HUES6 (cell line): ENCODE measurements at regions not wholly inside any gene's neighbourhood (a gene's known extent, or its start where the extent isn't known, plus 50 kb on each side); places are given as distances from the start of the nearest gene placed in this dataset.
"Not testable (repeated sequence)": the region's sequence is repeated elsewhere in the genome, so short reads cannot be mapped to it uniquely, and the experiment has no call there.

ENCODE experiments used
- H3K27ac ChIP-seq: 2 replicates; pipeline ENCODE4 v1.7.0; 2013; ENCODE audit warnings: low read depth, mild to moderate bottlenecking, low read length, inconsistent platforms
- H3K27me3 ChIP-seq: 2 replicates; pipeline ENCODE4 v1.6.1; 2013; ENCODE audit warnings: low read length; ENCODE audit not compliant: control insufficient read depth, insufficient read depth
- H3K36me3 ChIP-seq: 2 replicates; pipeline ENCODE4 v1.6.1; 2013; ENCODE audit warnings: low read length; ENCODE audit not compliant: control insufficient read depth, insufficient read depth
- H3K4me1 ChIP-seq: 2 replicates; pipeline ENCODE4 v1.6.1; 2013; ENCODE audit warnings: low read length; ENCODE audit not compliant: control insufficient read depth, insufficient read depth
- H3K4me3 ChIP-seq: 2 replicates; pipeline ENCODE4 v1.5.1; 2013; ENCODE audit warnings: low read depth, low read length
- H3K9ac ChIP-seq: one replicate; pipeline ENCODE4 v1.6.1; 2013; ENCODE audit warnings: mild to moderate bottlenecking, low read length
- H3K9me3 ChIP-seq: 2 replicates; pipeline ENCODE4 v1.6.1; 2013; ENCODE audit warnings: low read depth, low read length; ENCODE audit not compliant: control insufficient read depth, insufficient read depth

DNA sequence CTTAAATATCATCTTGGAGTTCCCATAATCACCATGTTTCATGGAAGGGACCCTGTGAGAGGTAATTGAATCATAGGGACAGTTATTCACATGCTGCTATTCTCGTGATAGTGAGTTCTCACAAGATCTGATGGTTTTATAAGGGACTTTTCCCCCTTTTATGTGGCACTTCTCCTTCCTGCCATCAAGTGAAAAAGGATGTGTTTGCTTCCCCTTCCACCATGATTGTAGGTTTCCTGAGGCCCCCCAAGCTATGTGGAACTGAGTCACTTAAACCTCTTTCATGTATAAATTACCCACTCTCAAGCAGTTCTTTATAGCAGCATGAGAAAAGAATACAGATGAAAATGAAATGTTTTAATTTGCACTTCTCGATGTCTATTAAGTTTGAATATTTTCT, 112.0 kb downstream of the ZNF648 start:
- Histone ChIP-seq H3K4me3 (no peak overlapping the region), H3K4me1 (no peaks in the 10 kb centered on the region), H3K27ac (no peak overlapping the region)

DNA sequence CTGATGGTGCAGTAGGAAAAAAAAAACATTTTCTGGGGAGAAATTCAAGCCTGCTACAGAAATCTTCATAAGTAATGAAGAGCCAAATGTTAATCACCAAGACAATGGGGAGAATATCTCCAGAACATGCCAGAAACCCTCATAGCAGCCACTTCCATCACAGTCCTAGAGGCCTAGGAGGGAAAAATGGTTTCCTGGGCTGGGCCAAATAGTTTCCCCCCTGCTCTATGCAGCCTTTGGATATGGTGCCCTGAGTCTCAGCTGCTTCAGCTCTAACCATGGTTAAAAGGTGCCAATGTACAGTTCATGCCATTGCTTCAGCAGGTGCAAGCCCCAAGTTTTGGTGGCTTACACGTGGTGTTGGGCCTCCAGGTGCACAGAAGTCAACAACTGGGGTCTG, 113.1 kb downstream of the ZNF648 start:
- no peaks in the 10 kb centered on the region for H3K36me3 ChIP-seq
- H3K9me3 ChIP-seq: peaks cover 16% of the 10 kb centered on the region
- H3K4me1 ChIP-seq: no peaks in the 10 kb centered on the region
- no peak overlapping the region for H3K9ac ChIP-seq
- no peak overlapping the region for H3K27ac ChIP-seq
- H3K4me3 ChIP-seq: no peak overlapping the region
- no peaks in the 10 kb centered on the region for H3K27me3 ChIP-seq

More for the DNA sequence above, 112.0 kb downstream of the ZNF648 start:
- Histone ChIP-seq H3K9me3 (peaks cover 16% of the 10 kb centered on the region), H3K9ac (no peak overlapping the region), H3K36me3 (no peaks in the 10 kb centered on the region), H3K27me3 (no peaks in the 10 kb centered on the region)

DNA sequence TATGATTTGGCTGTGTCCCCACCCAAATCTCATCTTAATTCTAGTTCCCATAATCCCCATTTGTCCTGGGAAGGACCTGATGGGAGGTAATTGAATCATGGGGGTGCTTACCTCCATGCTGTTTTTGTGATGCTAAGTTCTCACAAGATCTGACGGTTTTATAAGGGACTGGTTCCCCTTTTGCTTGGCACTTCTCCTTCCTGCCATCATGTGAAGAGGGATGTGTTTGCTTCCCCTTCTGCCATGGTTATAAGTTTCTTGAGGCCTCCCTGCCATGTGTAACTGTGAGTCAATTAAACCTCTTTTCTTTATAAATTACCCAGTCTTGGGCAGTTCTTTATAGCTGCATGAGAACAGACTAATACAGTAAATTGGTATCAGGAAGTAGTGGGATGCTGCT, 114.1 kb downstream of the ZNF648 start:
- no peak overlapping the region for H3K4me3 ChIP-seq
- no peaks in the 10 kb centered on the region for H3K4me1 ChIP-seq
- no peaks in the 10 kb centered on the region for H3K27me3 ChIP-seq
- no peak overlapping the region for H3K27ac ChIP-seq
- no peaks in the 10 kb centered on the region for H3K36me3 ChIP-seq
- H3K9ac ChIP-seq: no peak overlapping the region
- H3K9me3 ChIP-seq: peaks cover 16% of the 10 kb centered on the region

DNA sequence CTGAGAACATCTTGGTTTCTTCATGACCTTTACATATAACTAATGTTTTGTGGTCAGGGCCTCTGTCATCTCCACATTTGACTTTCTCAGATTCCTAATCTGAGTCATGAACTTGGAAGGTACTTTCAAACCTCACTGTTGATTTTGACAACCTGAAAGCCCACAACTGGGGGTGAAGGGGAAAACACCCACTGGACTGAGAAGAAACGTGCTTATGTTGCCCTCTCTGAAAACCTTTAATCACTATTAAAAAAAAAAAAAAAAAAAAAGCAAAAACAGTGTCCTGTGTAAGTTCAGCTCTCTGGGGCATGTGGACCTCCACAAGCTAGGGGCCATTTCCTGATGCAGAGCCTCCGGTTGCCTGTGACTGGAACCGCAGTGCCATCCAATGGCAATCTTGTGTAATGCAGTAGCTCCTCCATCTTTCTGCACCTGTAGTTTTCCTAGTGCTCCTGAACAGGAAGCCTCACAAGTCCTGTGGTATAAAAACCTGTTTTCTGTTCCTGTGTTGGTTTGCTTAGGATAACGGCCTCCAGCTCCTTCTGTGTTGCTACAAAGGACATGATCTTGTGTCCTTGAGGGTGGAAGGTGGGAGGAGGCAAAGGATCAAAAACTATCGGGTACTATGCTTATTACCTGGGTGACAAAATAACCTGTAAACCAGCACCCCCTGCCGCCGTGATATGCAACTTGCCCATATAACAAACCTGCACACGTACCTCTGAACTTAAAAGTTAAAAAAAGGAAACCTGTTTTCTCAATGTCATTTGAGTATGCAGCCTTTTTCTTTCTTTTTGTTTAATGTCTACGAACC, 124.5 kb downstream of the ZNF648 start:
- H3K27me3 ChIP-seq: no peaks in the 10 kb centered on the region
- H3K36me3 ChIP-seq: no peaks in the 10 kb centered on the region
- no peak overlapping the region for H3K27ac ChIP-seq
- H3K9me3 ChIP-seq: no peaks in the 10 kb centered on the region
- H3K4me1 ChIP-seq: no peaks in the 10 kb centered on the region
- H3K4me3 ChIP-seq: no peak overlapping the region
- no peak overlapping the region for H3K9ac ChIP-seq

DNA sequence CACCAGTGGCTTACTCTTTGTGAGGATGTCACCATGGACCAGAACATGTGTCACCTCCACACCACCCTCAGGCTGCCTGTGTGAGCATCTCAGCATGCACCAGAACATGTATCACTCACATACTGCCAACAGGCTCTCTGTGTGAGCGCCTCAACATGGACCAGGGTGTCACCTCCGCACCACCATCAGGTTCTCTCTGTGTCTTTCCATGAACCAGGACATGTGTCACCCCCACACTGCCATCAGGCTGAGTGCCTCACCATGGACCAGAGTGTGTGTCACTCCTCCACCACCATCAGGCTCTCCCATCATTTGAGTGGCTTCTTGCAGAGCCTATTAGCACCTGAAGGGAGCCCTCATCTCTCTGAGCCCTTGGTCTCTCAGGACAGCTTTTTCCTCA, 125.2 kb downstream of the ZNF648 start:
- Histone ChIP-seq H3K9me3 (no peaks in the 10 kb centered on the region), H3K36me3 (no peaks in the 10 kb centered on the region), H3K27me3 (no peaks in the 10 kb centered on the region), H3K27ac (no peak overlapping the region), H3K4me1 (no peaks in the 10 kb centered on the region), H3K9ac (no peak overlapping the region), H3K4me3 (no peak overlapping the region)

DNA sequence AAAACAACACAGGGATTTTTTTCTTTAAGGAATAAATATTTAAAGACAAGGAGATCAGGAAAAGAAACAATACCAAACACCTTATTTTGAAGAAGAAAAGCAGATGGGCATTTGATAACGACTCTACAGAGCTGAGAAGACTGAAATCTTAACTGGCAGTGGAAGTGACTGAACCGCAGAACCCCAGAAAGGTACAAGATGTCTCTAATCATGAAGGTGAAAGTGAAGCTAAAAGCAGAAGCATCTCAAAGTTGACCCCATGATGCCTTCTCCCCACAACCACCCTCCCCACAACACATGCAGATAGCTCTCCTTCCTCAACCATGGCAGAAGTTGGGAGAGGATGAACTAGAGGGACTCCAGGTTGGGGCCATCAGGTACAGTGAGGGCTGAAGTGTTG, 129.6 kb downstream of the ZNF648 start:
- Histone ChIP-seq H3K27me3 (no peaks in the 10 kb centered on the region), H3K4me1 (no peaks in the 10 kb centered on the region), H3K4me3 (no peak overlapping the region), H3K36me3 (no peaks in the 10 kb centered on the region), H3K9ac (no peak overlapping the region), H3K27ac (no peak overlapping the region), H3K9me3 (no peaks in the 10 kb centered on the region)

DNA sequence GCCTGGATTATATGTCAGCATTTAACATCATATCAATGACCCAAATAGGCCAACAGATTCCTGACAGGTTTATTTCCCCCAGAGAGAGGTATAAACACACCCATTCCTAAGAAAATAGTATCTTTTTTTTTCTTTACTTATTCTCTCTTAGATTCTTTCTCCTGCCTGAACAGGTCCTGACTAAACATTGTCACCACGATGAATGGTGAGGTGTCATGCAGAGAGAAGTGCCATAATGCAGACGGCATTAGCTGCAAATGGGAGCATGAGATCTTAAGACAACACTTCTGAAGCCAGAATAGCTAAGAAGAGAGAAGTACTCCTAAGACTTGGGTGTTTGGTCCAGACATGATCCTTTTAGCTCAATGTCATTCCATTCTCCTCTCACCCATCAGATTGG, 131.3 kb downstream of the ZNF648 start:
- no peak overlapping the region for H3K9ac ChIP-seq
- no peaks in the 10 kb centered on the region for H3K27me3 ChIP-seq
- H3K4me1 ChIP-seq: no peaks in the 10 kb centered on the region
- H3K4me3 ChIP-seq: no peak overlapping the region
- no peaks in the 10 kb centered on the region for H3K9me3 ChIP-seq
- H3K36me3 ChIP-seq: no peaks in the 10 kb centered on the region
- no peak overlapping the region for H3K27ac ChIP-seq

DNA sequence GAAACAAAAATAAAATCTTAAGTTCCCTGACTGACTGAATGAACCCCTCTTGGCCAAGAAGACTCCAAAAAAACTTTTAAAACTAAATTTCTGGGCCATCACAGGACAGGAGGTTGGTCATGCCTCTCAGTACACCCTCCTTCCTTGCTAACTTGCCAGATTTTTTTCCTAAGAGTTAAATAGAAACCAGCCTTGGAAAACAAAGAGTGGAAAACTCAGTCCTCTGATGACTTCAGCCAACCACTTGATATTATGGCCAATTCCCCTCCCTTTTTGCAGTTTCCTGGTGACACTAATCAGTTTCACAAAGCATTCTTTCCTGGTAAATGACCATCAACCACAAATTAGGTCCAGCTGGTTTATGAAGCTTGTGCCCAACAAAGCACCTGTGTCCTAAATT, 134.8 kb downstream of the ZNF648 start:
- no peak overlapping the region for H3K4me3 ChIP-seq
- no peaks in the 10 kb centered on the region for H3K27me3 ChIP-seq
- no peak overlapping the region for H3K27ac ChIP-seq
- H3K36me3 ChIP-seq: no peaks in the 10 kb centered on the region
- H3K4me1 ChIP-seq: no peaks in the 10 kb centered on the region
- 0 out of 2 replicates have a peak, but pooled peaks cover 5% of the 10 kb centered on the region for H3K9me3 ChIP-seq
- H3K9ac ChIP-seq: no peak overlapping the region

DNA sequence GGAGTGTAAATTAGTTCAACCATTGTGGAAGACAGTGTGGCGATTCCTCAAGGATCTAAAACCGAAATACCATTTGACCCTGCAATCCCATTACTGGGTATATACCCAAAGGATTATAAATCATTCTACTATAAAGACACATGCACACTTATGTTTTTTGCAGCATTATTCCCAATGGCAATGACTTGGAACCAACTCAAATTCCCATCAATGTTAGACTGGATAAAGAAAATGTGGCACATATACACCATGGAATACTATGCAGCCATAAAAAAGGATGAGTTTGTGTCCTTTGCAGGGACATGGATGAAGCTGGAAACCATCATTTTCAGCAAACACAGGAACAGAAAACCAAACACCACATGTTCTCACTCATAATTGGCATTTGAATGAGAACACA, 137.5 kb downstream of the ZNF648 start:
- H3K27me3 ChIP-seq, H3K4me1 ChIP-seq, H3K36me3 ChIP-seq, H3K4me3 ChIP-seq, H3K9ac ChIP-seq, H3K27ac ChIP-seq, H3K9me3 ChIP-seq: not testable (repeated sequence)

DNA sequence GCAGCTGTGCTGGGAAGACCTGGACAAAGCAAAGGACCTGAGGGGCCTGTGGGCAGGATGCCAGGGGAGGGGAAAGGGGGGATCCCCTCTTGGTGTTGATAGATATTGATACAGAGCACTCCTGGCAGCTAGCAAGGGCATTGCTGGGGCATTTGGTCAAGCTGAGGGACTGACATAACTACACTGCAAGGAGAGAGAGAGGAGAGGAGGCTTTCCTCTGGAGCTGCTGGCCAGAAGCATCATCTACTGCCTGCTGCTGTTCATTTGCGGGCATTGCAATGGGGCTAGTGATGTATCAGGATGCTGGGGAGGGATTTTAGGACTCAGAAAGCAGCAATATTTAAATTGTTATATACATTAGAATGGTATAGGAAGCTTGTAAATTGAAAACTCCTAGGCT, 142.0 kb downstream of the ZNF648 start:
- Histone ChIP-seq H3K27me3 (no peaks in the 10 kb centered on the region), H3K36me3 (no peaks in the 10 kb centered on the region), H3K9ac (peak overlapping the region; percentile 26), H3K9me3 (0 out of 2 replicates have a peak, but pooled peaks cover 5% of the 10 kb centered on the region), H3K4me3 (no peak overlapping the region; the same call in 1 of the 2 replicates), H3K27ac (0 out of 2 replicates have a peak overlapping the region, but pooled peaks have one; percentile 38), H3K4me1 (peaks cover 10% of the 10 kb centered on the region)

DNA sequence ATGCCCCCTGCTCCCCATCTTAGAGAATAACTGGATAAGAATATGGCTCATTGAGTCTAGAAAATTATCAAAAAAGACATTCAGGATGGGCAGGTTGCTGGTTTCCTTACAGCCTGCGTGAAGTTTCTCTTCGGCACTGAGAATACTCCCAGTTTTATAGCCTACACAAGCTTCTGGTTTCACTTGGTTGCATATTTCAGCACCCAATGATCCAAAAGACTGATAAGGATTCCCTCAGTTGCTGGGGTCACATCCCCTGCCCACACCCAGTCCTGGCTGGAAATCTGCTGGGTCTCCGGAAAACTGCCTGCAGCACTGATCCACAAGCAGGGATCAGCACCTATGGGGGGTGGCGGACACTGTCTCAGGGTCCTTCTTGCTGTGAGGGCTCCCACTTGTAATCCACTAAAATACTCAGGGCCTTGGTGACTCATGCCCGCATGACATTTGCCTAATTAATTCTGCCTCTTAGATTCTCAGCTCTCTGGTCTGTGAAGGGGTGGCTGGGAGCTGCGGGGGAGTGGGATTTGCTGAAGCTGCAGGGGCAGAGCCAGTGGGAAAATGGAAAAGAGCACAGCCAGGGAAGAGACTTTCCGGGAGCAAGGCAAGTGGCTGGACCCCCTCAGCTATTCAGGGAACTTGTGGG, 142.5 kb downstream of the ZNF648 start:
- Histone ChIP-seq H3K27ac (0 out of 2 replicates have a peak overlapping the region, but pooled peaks have one; percentile 38), H3K9me3 (0 out of 2 replicates have a peak, but pooled peaks cover 3% of the 10 kb centered on the region), H3K27me3 (no peaks in the 10 kb centered on the region), H3K9ac (peak overlapping the region; percentile 26), H3K4me1 (peaks cover 10% of the 10 kb centered on the region), H3K4me3 (no peak overlapping the region; the same call in 1 of the 2 replicates), H3K36me3 (no peaks in the 10 kb centered on the region)
